ENCODE measurements at regions not wholly inside any gene's neighbourhood (a gene's known extent, or its start where the extent isn't known, plus 50 kb on each side); places are given as distances from the start of the nearest gene placed in this dataset.
A peak's percentile ranks its signal among the peaks of the same experiment; 100 is the strongest.
"Not testable (repeated sequence)": the region's sequence is repeated elsewhere in the genome, so short reads cannot be mapped to it uniquely, and the experiment has no call there.

GRCh38 chr21:36207577-36208320 is 51.1 kb downstream of the DOP1B start:
- peak; percentile 16 for DNase-seq (ENCODE audit: low spot score)

DNA sequence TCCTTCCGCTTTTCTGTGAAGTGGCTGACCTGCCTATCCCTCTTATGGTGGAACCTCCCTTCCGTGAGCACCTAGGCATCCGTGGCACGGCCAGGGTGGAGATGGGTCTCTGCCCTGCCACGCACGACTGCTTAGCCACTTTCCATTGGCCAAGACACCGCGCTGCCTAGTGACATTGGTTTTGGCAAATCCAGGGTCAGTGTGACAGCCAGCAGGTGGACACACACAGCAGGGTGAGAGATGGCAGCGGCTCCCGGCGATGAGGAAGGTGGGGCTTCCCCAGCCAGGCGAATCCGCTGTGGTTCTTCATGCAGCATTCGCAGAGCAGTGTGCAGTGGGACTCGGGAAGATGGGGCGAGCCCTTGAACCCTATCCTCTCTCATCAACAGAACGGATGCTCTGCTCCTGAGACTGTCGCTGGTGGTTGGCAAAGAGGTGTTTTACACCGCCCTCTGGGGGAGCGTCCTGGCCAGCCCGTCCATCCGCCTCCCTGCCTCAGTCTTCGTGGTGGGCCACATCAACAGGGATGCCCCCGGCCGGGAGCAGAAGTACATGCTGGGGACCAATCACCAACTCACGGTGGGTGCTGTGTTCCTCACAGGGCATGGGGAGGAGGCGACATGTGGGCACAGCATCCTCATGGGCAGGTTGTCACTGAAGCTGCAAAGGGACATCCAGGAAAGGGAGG is 51.8 kb downstream of the DOP1B start:
- no peak for DNase-seq (ENCODE audit: low spot score)

- DNase-seq (ENCODE audit: low spot score): peak; percentile 15
These were observed 53.1 kb downstream of the DOP1B start for GRCh38 chr21:36209626-36210171.

- no peak for DNase-seq (ENCODE audit: low spot score)
These were observed 54.4 kb downstream of the DOP1B start for GRCh38 chr21:36210779-36211659.

DNA sequence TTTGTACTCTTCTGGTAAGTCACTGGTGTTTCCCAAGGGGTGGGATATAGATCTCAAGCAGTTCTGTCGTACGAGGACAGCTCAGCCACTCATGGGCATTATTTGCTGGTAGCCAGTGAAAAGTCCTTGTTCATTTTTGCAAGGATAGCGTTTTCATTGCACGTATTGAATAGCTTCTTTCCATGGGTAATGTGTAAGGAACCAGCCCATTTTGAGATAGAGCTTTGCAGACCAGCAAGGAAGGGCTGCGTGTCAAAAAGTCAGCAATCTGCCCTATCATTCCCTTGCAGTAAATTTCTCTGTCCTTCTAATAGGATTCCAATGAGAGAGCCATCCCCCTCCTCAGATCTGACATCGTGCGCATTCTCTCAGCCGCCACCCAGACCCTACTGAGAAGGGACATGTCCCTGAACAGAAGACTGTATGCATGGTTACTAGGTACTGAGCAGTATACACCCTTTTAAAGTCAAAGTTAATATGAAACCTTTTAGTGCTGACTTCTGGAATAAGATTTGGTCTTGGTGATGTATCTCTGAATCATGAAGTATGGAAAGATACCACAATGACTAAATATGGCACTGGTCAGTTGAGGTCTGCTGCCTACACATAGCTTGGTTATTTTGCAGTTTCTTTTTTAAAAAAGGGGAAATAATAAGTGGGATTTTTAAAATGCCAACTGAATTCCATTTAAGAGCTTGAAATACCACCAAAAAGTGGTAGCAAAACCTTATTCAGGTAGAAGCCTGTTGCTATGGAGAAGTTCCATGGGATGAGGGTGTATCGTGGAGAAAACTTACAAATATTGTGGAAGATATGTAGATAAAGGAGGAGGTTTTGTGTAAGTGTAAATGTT is 55.3 kb downstream of the DOP1B start:
- peak; percentile 82 for DNase-seq (ENCODE audit: low spot score)

DNA sequence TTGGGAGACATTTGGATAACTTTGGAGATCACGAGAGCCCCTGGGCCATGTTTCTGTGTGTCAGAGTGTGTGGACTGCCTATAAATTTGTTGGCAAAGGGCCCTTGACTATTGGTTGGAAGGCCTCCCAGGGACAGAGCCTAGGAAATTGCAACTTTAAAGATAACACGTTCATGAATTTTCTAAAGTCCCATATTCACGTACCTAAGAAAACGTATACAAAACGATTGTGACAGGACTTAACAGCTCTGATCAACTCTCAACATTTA is 55.8 kb downstream of the DOP1B start:
- DNase-seq (ENCODE audit: low spot score): no peak

DNA sequence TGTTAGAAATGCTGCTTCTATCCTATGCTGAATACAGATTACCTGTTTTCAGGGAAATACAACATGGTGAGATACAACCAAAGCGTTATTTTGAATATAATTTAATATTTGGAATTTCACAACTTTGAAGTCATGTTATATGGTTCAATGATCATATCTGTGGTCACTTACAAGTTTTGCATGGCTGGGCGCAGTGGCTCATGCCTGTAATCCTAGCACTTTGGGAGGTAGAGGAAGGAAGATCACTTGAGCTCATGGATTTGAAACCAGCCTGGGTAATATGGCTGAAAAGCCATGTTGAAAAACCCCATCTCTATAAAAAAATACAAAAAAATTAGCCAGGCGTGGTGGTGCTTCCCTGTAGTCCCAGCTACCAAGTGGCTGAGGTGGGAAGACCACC is 57.9 kb downstream of the DOP1B start:
- no peak for DNase-seq (ENCODE audit: low spot score)

GRCh38 chr21:36217743-36218142 is 61.1 kb downstream of the DOP1B start:
- no peak for DNase-seq (ENCODE audit: low spot score)

DNA sequence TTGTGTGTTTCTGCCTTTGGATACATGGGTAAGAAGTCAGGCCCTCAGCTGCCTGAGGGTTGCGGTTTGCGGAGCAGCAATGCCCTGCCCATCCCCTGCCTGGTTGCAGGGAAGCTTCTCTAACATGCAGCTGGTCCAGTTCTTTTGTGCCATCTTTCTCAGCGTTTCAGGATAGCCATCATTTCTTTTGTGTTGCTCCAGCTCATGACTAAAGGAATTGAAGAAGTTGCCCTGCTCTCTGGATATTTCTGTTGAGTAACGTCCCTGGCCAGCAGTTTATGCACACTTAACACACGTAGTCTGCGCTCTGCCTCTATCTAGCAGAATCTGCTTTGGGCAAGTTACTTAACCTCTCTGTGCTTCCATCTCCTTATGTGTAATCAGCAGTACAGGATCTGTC is 62.1 kb downstream of the DOP1B start:
- no peak for DNase-seq (ENCODE audit: low spot score)

GRCh38 chr21:36223451-36223850 is 66.8 kb downstream of the DOP1B start:
- no peak for DNase-seq (ENCODE audit: low spot score)

GRCh38 chr21:36229181-36229580 is 72.6 kb downstream of the DOP1B start:
- DNase-seq (ENCODE audit: low spot score): no peak

- not testable (repeated sequence) for DNase-seq (ENCODE audit: low spot score)
These were observed 74.8 kb downstream of the DOP1B start for GRCh38 chr21:36231444-36231843.

GRCh38 chr21:36232641-36233040 is 76.0 kb downstream of the DOP1B start:
- no peak for DNase-seq (ENCODE audit: low spot score)

- no peak for DNase-seq (ENCODE audit: low spot score)
These were observed 78.5 kb downstream of the DOP1B start for GRCh38 chr21:36235058-36235582.

GRCh38 chr21:36236052-36236730 is 79.6 kb downstream of the DOP1B start:
- no peak for DNase-seq (ENCODE audit: low spot score)

DNA sequence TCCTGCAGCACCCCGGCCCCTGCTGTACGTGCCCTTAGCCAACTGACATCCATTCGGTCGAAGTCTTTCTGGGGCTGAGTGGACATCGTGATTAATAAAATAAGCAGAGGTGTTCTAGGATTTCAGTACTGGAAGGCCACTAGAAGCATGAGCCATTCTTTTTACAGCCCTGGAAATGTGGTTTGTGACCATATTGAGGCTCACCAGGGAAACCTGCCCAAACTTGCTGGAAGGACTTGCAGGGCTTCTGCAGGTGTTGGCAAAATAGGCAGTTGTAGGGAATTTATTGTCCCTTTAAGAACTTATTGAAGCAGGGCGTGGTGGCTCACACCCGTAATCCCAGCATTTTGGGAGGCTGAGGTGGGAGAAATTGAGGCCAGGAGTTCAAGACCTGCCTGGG is 80.8 kb downstream of the DOP1B start:
- DNase-seq (ENCODE audit: low spot score): no peak

DNA sequence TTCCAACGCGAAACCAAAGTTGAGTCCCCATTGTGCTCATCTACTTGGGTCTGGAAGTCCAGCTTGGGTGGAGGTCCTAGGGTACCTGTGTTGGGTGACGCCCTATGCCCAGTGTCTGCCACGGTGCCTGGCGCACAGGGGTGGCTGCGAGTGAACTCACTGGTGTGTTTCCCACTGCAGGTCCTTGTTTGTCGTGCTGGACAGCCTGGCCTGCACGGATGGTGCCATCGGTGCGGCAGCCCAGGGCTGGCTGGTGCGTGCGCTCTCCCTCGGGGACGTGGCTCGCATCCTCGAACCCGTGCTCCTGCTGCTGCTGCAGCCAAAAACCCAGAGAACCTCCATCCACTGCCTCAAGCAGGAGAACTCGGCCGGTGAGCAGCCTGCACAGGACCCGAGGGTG is 80.4 kb upstream of the MORC3 start:
- DNase-seq (ENCODE audit: low spot score): no peak

- no peak for DNase-seq (ENCODE audit: low spot score)
These were observed 78.3 kb upstream of the MORC3 start for GRCh38 chr21:36241717-36242116.

GRCh38 chr21:36245115-36245514 is 74.9 kb upstream of the MORC3 start:
- DNase-seq (ENCODE audit: low spot score): no peak

DNA sequence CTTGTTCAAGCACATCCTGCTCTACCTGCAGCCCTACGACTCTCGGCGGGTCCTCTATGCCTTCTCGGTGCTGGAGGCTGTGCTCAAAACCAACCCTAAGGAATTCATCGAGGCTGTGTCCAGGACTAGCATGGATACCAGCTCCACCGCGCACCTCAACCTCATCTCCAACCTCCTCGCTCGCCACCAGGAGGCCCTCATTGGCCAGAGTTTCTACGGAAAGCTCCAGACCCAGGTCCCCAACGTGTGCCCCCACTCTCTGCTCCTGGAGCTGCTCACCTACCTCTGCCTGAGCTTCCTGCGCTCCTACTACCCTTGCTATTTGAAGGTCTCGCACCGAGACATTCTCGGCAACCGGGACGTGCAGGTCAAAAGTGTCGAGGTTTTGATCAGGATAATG is 74.3 kb upstream of the MORC3 start:
- no peak for DNase-seq (ENCODE audit: low spot score)

- no peak for DNase-seq (ENCODE audit: low spot score)
These were observed 73.8 kb upstream of the MORC3 start for GRCh38 chr21:36246080-36246631.
